SK-MEL-5 (cell line): ENCODE measurements at regions not wholly inside any gene's neighbourhood (a gene's known extent, or its start where the extent isn't known, plus 50 kb on each side); places are given as distances from the start of the nearest gene placed in this dataset.

Experiments
- DNase-seq: peaks from one replicate; pipeline ENCODE4 v3.0.0-alpha.2; 2016; ENCODE audit warnings: low read depth, low spot score
- in situ Hi-C: cut with HindIII; loops from 2 replicates; pipeline ENCODE4 v1.10.0; 2016; ENCODE audit warnings: low sequenced_read_pairs, high pct_unique_total_duplicates, low pct_unique_long_range_greater_than_20kb

- in situ Hi-C loops = no loop called here
- no peak for DNase-seq
Measured at GRCh38 chr1:29970747-29971325, 734.5 kb downstream of the PTPRU start.

GRCh38 chr1:29969576-29969975 lies 733.3 kb downstream of the PTPRU start:
- DNase-seq = no peak
- in situ Hi-C loops = no loop called here

GRCh38 chr1:29967261-29967660 lies 730.9 kb downstream of the PTPRU start:
- no peak for DNase-seq
- in situ Hi-C loops = no loop called here

DNA sequence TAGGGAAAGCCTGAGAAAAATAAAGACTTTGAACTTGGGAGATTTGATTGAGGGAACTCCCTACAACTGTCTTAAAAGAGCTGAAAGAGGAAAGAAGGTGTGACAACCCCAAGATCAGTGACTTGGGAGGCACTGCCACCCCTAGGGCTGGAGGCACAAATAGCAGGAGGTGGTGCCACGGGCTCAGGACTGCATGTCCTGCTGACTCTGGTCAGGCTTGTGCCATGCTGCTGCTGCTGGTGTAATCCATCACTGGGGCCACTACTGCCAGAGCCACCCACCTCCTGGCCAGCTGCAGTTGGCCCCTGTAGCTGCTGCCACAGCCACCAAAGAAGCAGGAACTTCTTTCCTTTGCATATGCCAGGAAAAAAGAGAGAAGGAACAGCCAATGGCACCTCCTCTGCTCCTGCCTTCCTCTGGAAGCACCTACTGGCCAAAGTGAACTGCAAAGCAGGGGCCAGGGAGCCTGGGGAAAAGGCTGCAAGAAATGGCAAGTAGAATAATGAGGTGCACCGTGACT lies 730.3 kb downstream of the PTPRU start:
- no peak for DNase-seq
- in situ Hi-C loops = no loop called here

DNA sequence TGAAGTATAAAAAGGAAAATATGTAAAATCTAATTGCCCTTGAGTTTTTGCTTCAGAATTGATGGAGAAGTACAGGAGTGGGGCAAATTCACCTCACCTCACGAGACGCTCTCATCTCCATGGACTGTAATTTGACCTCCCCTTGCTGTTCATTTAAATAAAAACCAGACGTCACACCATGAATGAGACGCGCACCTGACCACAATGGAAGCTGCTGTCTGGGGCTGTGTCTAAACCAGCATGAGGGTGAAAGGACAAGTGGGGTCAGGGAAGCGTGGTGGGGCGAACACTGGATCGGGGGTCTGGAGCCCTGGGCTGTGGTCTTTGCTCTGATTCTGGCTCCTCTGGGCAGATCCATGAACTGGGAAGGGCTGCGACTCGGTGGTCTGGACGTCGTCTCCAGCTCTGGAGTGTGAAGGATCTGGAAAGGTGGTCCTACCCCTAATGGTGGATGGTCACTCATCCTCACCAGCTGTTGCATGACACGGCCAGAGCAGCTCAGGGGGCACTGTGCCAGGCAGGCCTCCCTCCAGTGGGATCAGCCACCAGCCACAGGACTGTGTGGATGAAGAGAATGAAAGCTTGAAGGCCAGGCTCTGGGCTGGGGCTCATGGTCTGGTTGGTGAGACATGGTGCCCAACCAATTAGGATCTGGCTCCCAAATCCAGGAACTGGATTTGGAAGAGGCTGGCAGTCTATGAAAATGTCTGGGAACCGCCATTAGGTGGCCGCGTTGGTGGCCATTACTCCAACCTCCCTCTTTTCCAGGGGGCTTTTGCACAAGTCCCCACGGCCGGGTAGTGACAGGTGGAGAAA lies 728.6 kb downstream of the PTPRU start:
- in situ Hi-C loops = no loop called here
- DNase-seq = no peak

DNA sequence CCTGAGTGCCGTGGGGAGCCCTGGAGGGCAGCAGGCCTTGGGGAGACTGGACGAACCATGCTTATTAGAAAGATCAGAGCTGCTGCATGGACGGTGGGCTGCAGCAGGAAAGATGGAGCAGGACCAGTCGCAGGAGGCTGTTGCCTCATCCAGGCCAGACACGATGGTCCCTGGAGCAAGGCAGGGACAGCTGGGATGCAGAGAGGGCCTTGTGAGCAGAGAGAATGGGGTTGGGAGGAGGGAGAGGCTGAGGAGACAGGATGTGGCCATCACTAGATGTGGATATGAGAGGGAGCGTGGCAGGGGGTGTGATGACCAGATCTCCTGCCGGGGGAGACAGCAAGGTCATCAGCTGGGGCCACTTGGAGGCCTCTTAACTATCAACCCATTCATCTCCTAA lies 727.6 kb downstream of the PTPRU start:
- in situ Hi-C loops = no loop called here
- DNase-seq = no peak

DNA sequence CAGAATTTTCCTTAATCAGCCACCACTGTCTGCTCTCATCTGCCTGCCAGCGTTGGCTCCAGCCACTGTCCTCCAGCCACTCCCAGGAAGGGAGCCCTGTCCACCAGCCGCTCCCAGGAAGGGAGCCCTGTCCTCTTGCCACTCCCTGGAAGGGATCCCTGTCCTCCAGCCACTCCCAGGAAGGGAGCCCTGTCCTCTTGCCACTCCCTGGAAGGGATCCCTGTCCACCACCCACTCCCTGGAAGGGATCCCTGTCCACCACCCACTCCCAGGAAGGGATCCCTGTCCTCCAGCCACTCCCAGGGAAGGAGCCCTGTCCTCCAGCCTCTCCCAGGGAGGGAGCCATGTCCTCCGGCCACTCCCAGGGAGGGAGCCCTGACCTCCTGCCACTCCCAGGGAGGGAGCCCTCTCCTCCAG lies 726.5 kb downstream of the PTPRU start:
- DNase-seq = no peak
- in situ Hi-C loops = no loop called here

GRCh38 chr1:29962336-29962735 lies 726.0 kb downstream of the PTPRU start:
- in situ Hi-C loops = no loop called here
- no peak for DNase-seq

GRCh38 chr1:29961293-29962059 lies 725.2 kb downstream of the PTPRU start:
- in situ Hi-C loops = no loop called here

GRCh38 chr1:29960876-29961275 lies 724.6 kb downstream of the PTPRU start:
- DNase-seq = no peak
- in situ Hi-C loops = no loop called here

More at GRCh38 chr1:29961293-29962059, 725.2 kb downstream of the PTPRU start:
- DNase-seq = no peak

DNA sequence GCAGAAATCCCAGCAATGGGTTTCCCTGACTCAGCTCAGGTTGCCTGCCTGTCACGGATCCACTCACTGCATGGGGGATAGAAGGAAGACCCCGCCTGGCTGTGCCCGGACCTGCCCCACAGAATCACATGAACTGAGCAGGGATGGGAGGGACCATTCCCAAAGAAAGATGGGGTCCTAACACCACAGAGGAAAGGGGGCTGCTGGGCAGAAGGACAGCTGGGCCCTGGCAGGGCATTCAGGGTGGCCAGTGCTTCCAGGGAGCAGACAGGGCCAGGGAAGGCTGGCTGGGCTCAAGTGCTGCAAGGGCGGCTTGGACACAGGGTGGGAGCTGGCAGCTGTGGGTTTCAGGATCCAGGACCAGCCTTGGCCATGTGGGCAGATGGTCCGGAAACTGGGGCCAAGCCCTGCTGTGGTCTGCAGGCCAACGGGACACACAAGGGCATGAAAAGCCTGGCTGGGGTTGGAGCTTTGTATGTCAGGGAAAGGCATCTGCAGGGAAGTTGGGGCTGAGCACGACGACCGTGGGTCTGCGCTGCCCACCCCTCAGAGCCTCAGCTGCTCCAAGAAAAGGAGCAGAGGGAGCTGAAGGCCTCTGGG lies 723.9 kb downstream of the PTPRU start:
- in situ Hi-C loops = no loop called here
- no peak for DNase-seq

GRCh38 chr1:29959356-29959755 lies 723.0 kb downstream of the PTPRU start:
- in situ Hi-C loops = no loop called here
- no peak for DNase-seq

DNA sequence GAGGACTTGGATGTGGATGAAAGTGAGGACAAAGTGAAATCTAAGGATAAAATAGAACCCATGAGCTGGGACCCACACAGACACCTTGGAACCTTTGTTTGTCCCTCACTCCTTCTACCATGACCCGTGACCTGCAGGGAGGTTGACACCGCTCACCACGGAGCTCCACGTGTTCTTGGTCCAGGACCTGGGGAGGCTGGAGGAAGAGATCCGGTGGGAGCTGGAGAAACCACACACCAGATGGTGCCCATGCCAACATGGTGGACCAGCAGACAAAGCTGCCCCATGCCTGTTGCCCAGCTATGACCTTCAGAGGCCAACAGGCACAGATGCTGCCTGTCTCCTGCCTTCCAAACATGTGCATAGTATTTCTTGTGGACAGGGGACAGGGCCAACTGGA lies 721.9 kb downstream of the PTPRU start:
- DNase-seq = no peak
- in situ Hi-C loops = no loop called here

DNA sequence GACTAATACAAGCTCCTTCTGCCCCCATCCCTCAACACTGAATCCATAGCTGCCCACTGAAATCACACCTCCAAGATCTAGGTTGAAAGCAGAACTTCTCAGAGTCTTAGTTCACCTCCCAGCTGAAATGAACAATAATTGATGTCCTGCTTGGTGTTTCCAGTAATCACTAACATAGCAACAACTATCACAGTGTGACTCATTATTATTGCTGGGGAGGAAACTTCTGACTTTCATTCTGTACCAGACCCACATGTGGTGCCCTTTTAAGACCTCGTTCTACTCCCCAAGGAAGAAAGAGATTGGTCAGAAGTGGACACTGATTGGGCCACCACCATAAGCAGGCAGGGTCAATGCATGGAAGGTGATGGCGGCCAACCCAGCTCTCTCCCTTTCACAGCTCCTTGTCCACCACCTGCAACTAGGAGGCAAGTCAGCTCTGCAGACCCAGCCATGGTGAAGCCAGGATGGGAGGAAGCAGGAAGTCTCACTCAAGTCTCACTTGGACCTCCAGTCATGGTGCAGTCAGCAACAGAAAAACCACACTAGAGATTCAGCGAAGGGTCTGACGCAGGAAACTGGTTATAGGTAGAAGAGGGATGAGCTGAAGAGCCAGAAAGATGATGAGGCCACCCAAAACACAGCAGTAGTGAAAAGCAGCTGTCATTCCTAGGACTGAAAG lies 720.2 kb downstream of the PTPRU start:
- no peak for DNase-seq
- in situ Hi-C loops = no loop called here

DNA sequence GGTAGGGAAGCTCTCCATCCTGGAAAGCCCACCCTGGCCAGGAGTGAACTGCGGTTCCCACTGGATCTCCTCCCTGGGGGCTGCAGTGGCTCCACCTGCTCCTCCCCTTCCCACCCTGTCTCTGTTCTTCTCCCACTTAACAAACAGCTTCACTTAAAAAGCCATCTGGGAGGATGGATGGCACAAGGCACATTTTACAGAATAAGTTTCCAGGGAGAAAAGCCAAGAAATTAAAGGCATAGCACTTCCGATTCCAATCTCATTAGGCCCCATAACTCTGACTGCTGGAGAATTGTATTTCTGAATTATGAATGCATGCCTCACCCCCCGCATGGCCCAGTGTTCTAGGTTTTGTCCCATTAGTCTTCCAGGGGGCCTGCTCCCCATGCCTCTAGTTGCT lies 718.3 kb downstream of the PTPRU start:
- no peak for DNase-seq
- in situ Hi-C loops = no loop called here

GRCh38 chr1:29953961-29954360 lies 717.6 kb downstream of the PTPRU start:
- in situ Hi-C loops = no loop called here
- DNase-seq = no peak

- no peak for DNase-seq
- in situ Hi-C loops = no loop called here
Measured at GRCh38 chr1:29949676-29950075, 713.4 kb downstream of the PTPRU start.

DNA sequence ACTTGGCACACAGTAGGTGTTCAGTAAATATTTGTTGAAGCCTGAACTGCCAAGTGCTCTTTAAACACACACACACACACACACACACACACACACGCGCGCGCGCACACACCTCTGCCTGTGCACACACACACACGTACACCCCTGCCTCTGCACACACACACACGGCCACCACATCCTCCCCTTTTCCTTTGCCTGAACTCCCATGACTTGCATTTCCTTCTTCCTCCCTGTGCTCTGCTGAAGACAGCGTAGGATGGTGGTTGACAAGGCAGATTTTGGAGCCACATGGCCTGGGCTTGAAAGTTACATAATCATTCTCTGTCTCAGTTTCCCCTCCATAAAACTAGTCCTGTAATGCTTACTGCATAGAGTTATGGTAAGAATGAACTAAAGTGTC lies 712.3 kb downstream of the PTPRU start:
- in situ Hi-C loops = no loop called here
- no peak for DNase-seq
